ENCODE measurements at regions not wholly inside any gene's neighbourhood (a gene's known extent, or its start where the extent isn't known, plus 50 kb on each side); places are given as distances from the start of the nearest gene placed in this dataset.
"Not testable (repeated sequence)": the region's sequence is repeated elsewhere in the genome, so short reads cannot be mapped to it uniquely, and the experiment has no call there.

DNA sequence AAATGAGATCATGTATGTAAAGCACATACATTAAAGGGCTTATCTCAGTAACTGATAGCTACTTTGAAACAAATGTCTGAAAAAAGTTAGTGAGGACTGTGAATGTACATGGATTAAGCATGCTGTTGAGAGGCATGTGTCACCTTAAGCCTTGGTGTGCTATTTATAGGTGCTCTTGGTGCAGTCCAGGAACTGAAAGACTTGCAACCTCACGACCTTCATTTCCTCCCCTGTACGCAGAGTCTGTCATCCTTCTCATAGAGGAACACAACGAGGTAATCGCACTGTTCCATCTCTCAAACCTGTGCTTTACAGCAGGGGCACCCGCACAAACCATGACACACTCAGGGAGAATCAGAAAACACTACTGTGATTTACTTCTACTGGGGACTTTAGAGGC lies 65.6 kb downstream of the UFM1 start:
- no peak for DNase-seq

DNA sequence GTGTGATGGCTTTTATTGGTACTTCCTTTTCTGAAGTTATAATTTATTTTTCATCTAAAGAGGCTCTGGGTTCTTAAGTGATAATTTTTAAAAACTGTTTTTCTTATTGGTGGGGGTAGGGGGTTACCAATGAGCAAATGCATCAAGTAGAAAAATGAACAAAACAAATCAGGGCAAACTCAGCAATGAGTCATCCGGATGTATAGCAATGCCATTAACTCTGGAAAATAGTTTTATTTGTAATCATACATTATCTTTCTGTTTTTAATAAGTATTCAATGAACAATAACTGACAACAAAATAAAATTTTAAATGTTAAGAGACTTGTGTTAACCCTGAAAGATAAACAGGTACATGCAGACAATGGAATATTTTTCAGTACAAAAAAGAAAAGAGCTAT lies 67.6 kb downstream of the UFM1 start:
- no peak for DNase-seq

DNA sequence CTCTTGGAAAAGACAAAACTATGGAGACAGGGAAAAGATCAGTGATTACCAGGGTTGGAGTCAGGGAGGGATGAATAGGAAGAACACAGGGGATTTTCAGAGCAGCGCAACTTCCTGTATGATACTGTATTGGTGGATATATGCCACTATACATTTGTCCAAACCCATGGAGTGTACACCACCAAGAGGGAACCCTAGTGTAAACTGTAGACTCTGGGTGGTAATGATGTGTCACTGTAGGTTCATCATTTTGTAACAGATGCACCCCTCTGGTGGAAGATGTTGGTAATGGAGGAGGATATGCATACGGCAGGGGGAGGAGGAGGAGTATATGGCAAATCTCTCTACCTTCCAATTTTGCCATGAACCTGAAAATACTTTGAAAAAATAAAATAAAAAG lies 68.1 kb downstream of the UFM1 start:
- no peak for DNase-seq

DNA sequence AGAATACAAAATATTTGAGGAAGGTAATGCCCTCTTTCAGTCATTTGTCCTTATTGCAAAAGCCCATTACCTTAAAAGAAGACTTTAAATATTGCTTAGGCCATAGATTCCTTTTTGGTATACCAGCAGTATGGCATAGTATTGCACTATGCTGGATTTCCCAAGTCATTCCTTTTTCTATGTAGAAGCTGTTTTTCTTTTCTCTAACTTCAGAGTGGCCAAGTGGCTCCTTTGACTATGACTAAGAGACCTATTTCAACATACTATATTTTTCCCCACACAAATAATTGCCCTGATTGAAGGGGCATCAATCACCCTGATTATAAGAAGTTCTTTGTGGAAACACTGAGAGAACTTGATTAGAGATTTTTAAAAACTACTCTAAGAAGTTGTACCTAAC lies 68.6 kb downstream of the UFM1 start:
- DNase-seq = no peak

DNA sequence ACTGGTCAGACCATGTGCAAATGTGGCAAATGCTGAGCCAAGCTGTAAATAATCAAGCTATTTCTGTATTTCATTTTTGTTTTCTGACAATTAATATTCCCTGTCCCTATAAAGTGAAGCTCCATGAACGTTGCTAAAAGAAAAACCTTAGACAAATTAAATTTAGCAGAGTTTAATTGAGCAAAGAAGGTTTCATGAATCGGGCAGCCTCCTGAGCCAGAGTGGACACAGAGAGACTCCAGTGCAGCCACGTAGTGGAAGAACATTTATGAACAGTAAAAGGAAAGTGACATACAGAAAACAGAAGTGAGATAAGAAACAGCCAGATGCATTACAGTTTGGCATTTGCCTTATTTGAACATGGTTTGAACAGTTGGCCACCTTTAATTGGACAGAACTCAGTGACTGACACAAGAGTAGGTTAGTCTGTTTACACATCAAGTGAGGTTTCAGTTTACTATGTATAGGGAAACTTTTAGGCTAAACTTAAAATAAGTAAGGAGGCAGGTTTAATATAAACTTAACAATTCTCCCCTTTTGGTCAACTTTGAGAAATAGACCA lies 69.7 kb downstream of the UFM1 start:
- no peak for DNase-seq

DNA sequence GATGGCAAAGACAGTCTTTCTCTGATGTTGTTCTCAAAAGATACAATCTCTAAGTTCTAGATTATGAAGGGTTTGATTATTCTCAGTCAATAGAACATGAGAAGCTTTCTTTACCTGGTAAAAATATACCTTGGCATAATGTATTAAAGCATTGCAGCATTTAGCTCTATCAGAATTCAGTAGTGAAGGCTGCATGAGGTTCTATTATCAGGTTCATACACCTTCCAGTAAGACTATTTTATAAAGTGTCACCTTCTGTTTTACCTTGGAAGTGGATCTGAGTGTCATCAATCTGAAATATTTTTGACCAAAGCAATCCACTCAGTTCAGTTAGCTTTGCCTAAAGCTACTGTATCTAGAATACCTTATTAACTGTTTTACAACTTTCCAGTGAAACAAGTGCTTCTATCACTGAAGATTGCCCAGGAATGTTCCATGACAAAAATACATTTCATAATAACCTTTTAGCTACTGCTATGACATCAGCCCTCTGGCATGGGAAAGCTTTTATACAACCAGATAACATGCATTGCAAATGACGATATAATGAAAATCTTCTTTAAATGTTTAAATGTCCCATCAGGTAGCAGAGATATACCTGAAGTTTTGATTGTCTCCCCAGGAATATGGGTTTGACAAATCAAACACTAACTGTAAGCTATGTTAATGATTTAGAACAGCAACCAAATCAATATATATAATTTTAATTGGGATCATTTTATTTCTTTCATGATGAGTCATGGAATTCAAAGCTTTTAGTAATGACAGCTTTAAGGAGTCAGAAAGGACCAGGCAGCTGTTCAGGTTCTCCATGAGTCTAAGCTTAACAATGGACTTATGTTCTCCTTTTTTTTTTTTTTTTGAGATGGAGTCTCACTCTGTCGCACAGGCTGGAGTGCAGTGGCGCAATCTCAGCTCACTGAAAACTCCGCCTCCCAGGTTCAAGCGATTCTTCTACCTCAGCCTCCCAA lies 72.2 kb downstream of the UFM1 start:
- no peak for DNase-seq

DNA sequence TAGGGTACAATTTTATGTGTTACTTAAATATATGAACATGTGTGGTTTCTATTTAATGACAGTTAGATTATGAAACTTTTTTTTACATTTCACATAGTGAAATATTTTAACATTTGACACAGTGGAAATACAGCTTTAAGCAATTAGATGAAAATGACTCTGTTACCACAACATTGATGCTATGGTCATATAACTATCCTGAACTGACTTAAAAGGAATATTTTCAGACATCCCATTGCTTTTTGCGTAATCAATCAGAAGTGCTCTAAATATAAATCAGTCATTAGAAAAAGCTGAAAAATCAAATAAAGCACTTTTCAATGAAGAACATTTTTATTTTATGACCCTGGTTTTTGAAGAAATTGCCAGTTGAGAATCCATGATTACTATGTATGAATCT lies 80.3 kb downstream of the UFM1 start:
- DNase-seq = no peak

DNA sequence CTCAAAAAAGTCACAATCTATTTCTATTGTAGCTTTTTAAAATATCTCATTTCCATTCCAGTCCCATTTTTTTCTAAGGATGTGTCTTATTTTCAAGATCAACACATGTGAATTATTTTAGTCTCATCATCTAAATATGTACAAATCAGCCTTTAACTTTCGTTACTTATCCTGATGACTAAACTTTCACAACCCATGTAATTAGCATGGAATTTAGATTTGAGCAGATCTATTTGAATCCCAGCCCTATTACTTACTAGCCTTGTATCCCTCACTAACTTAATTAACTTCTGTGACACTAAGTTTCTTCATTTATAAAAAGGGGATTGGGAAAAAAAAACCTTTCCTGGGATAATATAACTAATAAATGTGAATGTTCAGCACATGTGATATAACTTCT lies 81.1 kb downstream of the UFM1 start:
- DNase-seq = no peak

DNA sequence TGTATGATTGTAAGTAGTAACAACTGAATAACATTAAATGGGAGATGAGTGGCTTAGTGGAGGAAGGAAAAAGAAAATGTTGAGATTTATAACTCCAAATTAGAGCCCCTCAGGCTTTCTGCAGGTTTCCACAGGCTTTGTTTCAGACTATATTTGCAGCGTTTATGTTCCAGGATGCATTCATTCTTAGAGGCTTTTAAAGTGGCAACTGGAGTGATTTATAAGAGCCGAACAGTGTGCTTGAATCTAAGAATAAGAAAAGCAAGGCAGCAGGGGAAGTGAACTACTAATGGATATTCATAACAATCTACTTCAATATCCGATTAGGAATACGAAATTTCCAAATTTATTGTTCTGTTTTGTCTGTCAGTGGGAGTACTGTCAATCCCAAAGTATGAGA lies 91.0 kb downstream of the UFM1 start:
- DNase-seq = no peak

DNA sequence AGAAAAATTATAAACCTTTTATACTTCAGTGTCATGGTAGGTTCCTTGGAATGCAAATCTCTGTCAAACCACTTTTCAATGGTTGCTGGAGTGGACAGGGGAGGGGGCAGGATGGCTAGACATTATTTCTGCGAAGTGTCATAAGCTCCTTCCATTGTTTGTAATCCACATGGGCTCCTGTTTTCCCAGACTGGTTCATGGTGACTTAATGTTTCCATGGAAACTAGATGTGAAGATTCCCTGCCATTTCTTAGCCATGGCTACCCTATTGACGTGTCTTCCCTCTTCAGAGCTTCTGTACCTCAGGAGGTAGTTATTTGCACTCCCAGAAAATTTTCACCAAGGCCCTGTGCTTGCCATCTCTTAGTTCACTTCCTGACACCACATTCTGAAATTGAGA lies 95.3 kb downstream of the UFM1 start:
- DNase-seq = no peak

DNA sequence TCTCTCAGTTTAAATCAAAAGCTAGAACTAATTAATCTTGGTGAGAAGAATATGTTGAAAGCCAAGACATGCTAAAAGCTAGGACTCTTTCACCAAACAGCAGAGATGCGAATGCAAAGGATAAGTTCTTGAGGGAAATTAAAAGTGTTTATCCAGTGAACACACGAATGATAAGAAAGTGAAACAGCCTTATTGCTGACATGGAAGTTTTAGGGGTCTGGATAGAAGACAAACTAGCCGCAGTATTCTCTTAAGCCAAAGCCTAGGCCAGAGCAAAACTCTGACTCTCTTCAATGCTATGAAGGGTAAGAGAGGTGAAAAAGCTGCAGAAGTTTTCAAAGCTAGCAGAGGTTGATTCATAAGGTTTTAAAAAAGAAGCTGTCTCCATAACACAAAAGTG lies 103.0 kb downstream of the UFM1 start:
- no peak for DNase-seq

DNA sequence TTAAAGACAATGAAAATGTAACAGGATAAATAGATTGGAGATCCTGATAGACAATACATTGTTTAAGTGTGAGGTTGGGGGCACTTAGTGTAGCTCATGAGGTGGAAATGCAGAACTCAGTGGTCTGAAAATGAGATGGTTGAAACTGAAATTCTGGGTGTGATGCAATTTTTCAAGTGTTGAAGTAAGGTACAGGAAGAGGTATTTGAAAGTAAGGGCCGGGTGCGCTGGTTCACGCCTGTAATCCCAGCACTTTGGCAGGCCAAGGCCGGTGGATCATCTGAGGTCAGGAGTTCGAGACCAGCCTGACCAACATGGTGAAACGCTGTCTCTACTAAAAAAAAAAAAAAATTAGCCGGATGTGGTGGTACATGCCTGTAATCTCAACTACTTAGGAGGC lies 113.0 kb downstream of the UFM1 start:
- no peak for DNase-seq

DNA sequence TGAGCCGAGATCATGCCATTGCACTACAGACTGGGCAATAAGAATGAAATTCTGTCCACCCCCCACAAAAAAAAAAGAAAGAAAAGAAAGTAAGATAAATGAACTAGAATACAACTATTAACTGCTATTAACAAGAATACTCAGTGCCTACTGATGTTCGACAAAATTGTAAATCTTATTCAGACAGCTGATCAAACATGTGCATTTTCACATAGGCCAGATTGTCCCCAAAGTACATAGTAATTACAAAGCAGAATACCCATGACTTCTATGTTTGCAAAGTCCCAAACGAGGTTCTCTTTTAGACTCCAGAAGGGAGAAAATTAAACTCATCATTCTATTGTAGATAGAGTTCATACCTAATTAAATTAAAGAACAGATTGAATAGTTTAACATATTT lies 113.4 kb downstream of the UFM1 start:
- no peak for DNase-seq

DNA sequence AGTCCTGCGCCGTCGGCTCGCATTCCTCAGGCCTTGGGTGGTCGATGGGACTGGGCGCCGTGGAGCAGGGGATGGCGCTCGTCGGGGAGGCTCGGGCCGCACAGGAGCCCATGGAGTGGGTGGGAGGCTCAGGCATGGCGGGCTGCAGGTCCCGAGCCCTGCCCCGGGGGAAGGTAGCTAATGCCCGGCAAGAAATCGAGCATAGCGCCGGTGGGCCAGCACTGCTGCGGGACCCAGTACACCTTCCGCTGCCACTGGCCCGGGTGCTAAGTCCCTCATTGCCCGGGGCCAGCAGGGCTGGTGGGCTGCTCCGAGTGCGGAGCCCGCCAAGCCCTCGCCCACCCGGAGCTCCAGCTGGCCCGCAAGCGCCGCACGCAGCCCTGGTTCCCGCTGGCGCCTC lies 122.8 kb downstream of the UFM1 start:
- DNase-seq = not testable (repeated sequence)

DNA sequence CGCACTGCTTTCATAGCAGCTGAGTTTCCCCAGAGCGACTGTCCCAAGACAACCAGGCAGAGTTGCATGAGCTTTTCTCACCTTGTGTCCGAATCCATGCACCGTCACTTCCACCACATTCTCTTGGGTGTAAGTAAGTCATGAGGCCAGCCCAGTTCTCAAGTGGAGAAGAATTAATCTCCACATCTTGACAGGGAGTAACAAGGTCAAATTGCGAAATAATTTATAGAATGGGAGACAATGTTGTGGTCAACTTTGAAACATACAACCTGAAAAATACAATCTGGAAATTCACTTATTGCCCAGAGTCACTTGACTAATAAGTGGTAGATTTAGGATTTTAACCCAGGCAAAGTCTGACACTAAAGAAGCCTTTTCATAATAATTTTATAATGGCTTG lies 123.7 kb downstream of the UFM1 start:
- no peak for DNase-seq

DNA sequence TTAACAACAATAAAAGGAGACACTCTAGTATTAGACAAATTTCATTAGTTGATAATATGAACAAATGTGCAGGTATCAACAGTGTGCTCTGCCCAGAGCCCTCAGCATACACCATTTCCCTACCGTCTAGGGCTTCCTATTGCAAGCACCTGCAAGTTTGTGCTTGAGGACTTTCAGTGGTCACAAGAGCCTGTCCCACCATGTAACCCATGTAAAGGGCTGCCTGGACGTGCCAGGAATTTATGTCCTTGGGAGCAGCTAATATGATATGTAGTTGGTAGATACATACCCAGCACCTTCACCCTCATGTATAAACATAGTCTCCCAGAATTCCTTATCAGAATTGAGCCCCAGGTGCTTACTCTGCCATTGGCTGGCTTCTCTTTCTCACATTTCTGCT lies 128.0 kb downstream of the UFM1 start:
- no peak for DNase-seq

DNA sequence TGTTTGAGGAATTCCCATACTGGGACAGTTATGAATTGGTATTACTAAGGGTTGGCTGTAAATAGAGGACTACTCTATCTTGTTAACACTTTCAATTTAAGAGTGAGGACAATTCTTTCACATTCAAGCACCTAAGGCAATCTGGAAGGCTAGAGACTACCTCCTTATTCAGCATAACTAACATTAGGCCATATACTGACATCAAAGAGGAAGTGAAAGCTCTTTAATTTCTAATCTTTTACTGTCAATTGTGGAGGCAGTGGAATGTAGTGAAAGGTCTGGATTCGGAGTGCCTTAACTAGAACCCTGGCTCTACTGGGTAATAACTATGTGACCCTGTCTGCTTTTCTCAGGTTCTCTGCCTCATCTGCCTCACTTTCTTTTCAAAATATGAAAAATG lies 134.0 kb downstream of the UFM1 start:
- DNase-seq = no peak

DNA sequence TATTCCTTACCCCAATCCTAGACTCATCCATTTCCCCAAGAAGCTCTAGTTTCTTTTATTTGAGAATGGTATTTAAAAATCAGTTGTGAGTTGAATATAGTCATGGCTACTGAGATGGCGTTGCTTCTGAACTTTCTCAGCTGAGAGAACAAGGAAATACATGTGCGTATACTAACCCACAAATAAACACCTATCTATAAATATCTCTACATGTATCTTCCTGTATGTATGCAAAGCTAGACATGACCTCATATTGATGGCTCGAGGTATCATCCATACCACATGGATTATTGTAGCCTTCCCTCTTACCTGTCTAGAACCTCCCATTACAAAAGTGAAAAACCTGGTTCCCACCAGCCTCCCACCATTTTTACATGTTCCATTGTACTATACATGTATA lies 141.0 kb downstream of the UFM1 start:
- no peak for DNase-seq

DNA sequence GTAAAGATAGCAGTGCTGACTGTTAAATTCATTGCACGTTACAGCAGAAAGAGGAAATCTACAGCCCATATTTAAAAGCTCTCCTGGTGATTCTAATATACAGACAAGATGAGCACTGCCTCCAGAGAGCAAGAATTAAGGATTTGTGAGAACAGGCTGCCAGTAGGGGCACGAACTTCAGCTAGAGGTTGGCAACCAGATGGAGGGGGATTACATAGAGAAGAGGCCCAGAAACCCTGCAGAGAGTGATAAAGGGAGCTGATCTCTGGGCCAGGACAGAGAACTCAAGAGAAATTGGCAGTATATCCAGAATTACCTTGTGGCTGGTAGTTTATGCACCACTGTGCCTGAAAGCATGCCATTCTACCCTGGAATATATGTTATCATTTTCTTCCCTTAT lies 144.8 kb downstream of the UFM1 start:
- DNase-seq = no peak

DNA sequence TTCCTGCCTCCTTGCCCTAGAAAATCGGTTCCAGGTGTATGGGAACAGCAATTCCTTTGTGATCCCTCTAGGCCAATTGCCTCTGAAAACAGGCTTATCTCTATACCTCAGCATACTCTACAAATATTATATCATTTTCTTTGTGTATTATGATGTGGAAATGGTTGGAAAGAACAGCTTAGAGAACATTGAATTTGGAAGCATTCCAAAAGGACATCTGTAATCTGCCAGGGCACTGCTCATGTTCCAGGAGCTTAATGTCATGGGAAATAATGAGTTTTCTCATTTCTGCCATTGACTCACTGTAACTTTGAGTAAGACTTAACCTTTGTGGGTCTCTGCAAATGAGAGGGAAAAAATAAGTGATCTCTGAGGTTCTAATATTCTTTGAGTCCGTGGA lies 147.3 kb downstream of the UFM1 start:
- DNase-seq = no peak

DNA sequence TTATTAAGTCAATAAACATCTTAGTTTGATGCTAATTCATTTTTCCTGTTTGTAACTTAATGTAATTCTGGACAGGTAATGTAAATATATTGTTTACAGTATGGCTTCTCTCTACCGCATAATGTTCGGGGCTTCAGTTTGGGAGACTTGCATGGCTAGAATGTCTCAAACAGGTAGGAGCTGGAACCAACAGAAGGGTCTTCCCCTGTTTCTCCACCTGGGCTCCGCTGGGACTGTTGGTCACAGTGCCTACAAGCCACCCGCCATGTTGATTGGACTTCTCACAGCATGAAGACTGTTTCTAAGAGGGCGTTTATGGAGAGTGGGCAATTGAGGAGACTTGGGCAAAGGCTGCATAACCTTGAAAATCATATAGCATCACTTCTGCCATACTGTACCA lies 148.6 kb downstream of the UFM1 start:
- DNase-seq = no peak

DNA sequence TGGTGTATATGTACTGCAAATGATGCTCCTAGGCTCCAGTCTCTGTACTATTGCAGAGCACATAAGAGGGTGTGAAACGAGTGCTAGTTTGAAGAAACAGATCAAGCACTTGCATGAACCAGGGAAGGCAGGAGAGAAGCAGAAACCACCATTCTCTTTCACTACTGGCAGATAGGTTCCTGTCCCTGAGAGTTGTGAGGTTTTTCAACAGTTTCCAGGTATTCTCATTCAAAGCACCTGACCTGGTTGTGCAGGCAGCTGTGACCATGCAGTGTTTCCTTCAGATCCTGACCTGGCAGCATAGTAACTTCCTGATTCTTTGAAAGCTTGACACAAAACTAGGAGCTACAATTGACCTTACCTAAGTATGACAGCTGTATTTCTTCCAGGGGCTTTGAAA lies 164.9 kb downstream of the UFM1 start:
- DNase-seq = no peak

DNA sequence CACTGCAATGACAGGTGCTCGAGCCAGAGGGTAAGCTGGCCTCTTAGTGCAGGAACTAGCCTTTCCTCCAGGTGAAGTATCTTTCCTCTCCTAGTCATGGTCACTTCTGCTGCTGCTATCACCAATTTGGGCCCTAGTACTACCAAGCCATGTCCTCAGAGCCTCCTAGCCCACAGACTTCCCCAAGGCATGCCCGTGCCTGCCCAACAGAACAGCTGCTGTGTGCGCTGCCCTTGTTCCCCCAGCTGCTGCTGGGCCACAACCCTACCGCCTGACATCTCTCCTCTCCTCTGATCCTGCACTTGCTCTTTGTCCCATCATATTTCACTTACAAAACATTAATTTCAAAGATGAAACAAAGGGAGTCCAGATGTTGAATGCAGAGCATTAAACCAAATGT lies 168.5 kb upstream of the FREM2 start:
- DNase-seq = no peak

DNA sequence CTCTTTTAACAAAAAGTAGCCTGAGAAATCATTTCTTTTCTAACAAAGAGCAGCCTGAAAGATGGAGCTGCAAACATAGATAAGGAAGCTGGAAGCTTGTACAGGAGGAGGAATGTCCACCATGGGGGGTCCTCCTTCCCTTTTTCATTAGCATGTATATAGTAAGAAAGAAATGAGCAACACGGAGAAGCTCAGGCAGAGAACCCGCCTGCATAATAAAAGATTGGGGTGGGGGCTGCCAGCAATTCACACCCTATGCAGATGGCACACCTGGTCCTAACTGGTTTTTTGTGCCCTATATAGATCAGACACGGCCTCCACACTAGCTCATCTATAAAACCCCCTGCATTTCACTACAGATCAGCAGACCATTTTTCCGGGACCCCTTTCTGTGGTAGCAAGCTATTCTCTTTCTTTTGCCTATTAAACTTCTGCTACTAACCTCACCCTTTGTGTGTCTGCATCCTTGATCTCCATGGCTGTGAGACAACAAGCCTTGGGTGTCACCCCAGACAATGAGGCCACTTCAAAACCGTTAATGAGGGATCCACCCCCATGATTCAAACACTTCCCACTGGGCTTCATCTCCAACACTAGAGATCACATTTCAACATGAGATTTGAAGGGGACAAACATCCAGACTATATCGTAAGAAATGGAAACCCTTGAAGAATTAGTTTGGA lies 167.5 kb upstream of the FREM2 start:
- no peak for DNase-seq
